GM21723 (cell line): ENCODE measurements at regions not wholly inside any gene's neighbourhood (a gene's known extent, or its start where the extent isn't known, plus 50 kb on each side); places are given as distances from the start of the nearest gene placed in this dataset.
"Not testable (repeated sequence)": the region's sequence is repeated elsewhere in the genome, so short reads cannot be mapped to it uniquely, and the experiment has no call there.

ENCODE experiments used
- ATAC-seq: cut with Tn5 transposase; IDR thresholded peaks from one replicate; pipeline ENCODE4 v1.9.1; 2021; ENCODE audit warnings: mild to moderate bottlenecking, moderate library complexity; ENCODE audit not compliant: unreplicated experiment

GRCh38 chr18:38886235-38886634, 1320.6 kb upstream of the CELF4 start:
- no peak for ATAC-seq

- ATAC-seq: no peak
Observed at GRCh38 chr18:38884050-38884449, 1318.5 kb upstream of the CELF4 start.

GRCh38 chr18:38883111-38883510, 1317.5 kb upstream of the CELF4 start:
- ATAC-seq: no peak

GRCh38 chr18:38879871-38880270, 1314.3 kb upstream of the CELF4 start:
- no peak for ATAC-seq

- ATAC-seq: no peak
Observed at GRCh38 chr18:38872342-38872741, 1306.7 kb upstream of the CELF4 start.

GRCh38 chr18:38868757-38869156, 1303.2 kb upstream of the CELF4 start:
- no peak for ATAC-seq

GRCh38 chr18:38867680-38868079, 1302.1 kb upstream of the CELF4 start:
- ATAC-seq: no peak

- ATAC-seq: no peak
Observed at GRCh38 chr18:38851526-38851925, 1285.9 kb upstream of the CELF4 start.

GRCh38 chr18:38847326-38847725, 1281.7 kb upstream of the CELF4 start:
- no peak for ATAC-seq

GRCh38 chr18:38843291-38843690, 1277.7 kb upstream of the CELF4 start:
- no peak for ATAC-seq

GRCh38 chr18:38826247-38826646, 1260.6 kb upstream of the CELF4 start:
- ATAC-seq: no peak

- ATAC-seq: no peak
Observed at GRCh38 chr18:38811209-38811608, 1245.6 kb upstream of the CELF4 start.

- no peak for ATAC-seq
Observed at GRCh38 chr18:38810789-38811188, 1245.2 kb upstream of the CELF4 start.

- no peak for ATAC-seq
Observed at GRCh38 chr18:38807915-38808314, 1242.3 kb upstream of the CELF4 start.

- ATAC-seq: no peak
Observed at GRCh38 chr18:38805256-38805655, 1239.7 kb upstream of the CELF4 start.

- ATAC-seq: no peak
Observed at GRCh38 chr18:38801640-38802039, 1236.0 kb upstream of the CELF4 start.

- ATAC-seq: no peak
Observed at GRCh38 chr18:38796762-38797161, 1231.2 kb upstream of the CELF4 start.

- no peak for ATAC-seq
Observed at GRCh38 chr18:38792731-38793130, 1227.1 kb upstream of the CELF4 start.

- ATAC-seq: no peak
Observed at GRCh38 chr18:38790786-38791185, 1225.2 kb upstream of the CELF4 start.

GRCh38 chr18:38790303-38790702, 1224.7 kb upstream of the CELF4 start:
- ATAC-seq: no peak

- ATAC-seq: no peak
Observed at GRCh38 chr18:38789141-38789540, 1223.5 kb upstream of the CELF4 start.

- no peak for ATAC-seq
Observed at GRCh38 chr18:38786906-38787305, 1221.3 kb upstream of the CELF4 start.

- ATAC-seq: not testable (repeated sequence)
Observed at GRCh38 chr18:38771620-38772019, 1206.0 kb upstream of the CELF4 start.

- ATAC-seq: no peak
Observed at GRCh38 chr18:38768504-38768903, 1202.9 kb upstream of the CELF4 start.
